AG09319 (cell line): ENCODE measurements at regions not wholly inside any gene's neighbourhood (a gene's known extent, or its start where the extent isn't known, plus 50 kb on each side); places are given as distances from the start of the nearest gene placed in this dataset.

Experiments used
- DNase-seq: peaks from one replicate; pipeline ENCODE4 v3.0.0-alpha.2; 2010; ENCODE audit warnings: low read depth; ENCODE audit errors: extremely low read depth
- TF ChIP-seq, protein P1 (sequence below): IDR thresholded peaks from 2 replicates; pipeline ENCODE4 v1.5.1; 2011; ENCODE audit warnings: low read depth, mild to moderate bottlenecking, inconsistent platforms, low read length, moderate library complexity

DNA sequence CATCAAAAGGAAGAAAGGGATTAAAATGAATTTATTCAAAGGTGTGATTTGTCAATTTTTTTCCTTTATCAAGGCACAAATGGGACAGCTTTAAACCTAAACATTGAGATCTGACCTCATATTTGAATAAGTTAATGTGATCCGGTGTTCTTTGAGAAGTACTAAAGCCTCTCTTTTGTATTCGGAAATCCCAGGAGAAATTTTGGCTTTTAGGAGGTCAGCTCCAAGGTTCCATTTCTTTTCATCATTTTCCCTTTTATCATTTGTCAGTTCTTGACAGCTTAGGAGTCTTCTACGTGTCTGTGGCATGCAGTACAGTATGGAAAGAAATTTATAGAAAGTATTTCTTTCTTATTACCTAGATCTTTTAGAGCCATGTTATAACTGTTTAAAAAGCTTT lies 873.4 kb upstream of the CDH8 start:
- TF ChIP-seq, protein P1, sequence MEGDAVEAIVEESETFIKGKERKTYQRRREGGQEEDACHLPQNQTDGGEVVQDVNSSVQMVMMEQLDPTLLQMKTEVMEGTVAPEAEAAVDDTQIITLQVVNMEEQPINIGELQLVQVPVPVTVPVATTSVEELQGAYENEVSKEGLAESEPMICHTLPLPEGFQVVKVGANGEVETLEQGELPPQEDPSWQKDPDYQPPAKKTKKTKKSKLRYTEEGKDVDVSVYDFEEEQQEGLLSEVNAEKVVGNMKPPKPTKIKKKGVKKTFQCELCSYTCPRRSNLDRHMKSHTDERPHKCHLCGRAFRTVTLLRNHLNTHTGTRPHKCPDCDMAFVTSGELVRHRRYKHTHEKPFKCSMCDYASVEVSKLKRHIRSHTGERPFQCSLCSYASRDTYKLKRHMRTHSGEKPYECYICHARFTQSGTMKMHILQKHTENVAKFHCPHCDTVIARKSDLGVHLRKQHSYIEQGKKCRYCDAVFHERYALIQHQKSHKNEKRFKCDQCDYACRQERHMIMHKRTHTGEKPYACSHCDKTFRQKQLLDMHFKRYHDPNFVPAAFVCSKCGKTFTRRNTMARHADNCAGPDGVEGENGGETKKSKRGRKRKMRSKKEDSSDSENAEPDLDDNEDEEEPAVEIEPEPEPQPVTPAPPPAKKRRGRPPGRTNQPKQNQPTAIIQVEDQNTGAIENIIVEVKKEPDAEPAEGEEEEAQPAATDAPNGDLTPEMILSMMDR, result no peak
- DNase-seq, result no peak

DNA sequence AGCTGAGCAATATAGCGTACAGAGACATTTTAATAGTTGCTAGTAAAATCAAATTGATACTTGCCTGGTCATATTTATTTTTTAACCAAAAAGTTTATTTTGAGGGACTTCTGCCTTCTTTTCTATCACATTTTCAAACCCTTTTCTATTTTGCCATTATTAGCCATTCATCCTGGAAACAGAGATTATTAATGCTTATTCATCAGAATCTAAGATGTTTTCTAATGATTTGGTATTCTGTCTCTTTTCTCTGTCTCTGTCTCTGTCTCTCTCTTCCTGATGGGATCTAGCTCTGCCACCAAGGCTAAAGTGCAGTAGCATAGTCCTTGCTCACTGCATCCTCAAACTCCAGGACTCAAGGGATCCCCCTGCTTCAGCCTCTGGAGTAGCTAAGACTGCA lies 871.3 kb upstream of the CDH8 start:
- TF ChIP-seq, protein P1, result no peak
- no peak for DNase-seq

GRCh38 chr16:62903961-62904502 lies 867.8 kb upstream of the CDH8 start:
- no peak for DNase-seq
- TF ChIP-seq, protein P1, result no peak

GRCh38 chr16:62899737-62900136 lies 863.5 kb upstream of the CDH8 start:
- TF ChIP-seq, protein P1, result no peak
- no peak for DNase-seq

- no peak for DNase-seq
- TF ChIP-seq, protein P1, result no peak
Observed at GRCh38 chr16:62889097-62889496, 852.9 kb upstream of the CDH8 start.

DNA sequence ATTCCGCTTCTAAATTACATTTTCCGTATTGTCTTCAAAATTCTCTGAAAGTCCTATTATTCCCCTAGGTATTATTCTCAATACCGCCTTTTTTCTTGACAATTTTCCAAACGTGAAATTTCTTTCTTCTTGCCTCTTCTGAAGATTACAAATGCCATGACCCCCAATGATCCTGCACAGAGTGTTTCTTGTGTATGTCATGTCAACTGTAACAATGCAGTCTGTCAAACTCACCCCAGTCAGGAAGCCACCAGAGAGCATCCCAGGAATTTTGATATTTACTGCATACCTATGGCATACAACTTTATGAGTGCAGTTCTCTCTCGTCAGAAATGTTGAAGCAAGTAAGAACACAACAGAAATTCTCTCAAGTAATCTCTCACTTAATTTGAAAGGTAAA lies 847.3 kb upstream of the CDH8 start:
- no peak for DNase-seq
- TF ChIP-seq, protein P1, result no peak

- no peak for DNase-seq
- TF ChIP-seq, protein P1, result no peak
Observed at GRCh38 chr16:62882552-62883221, 846.4 kb upstream of the CDH8 start.
